HepG2 (cell line): ENCODE measurements at regions not wholly inside any gene's neighbourhood (a gene's known extent, or its start where the extent isn't known, plus 50 kb on each side); places are given as distances from the start of the nearest gene placed in this dataset.
A peak's percentile ranks its signal among the peaks of the same experiment; 100 is the strongest.

Source experiments
- ASH2L ChIP-seq: fragments of 300-600, 200-600 bp; sonication (generic); IDR thresholded peaks from 2 replicates; pipeline ENCODE4 v1.7.0; 2017; ENCODE audit warnings: low read depth, mild to moderate bottlenecking, moderate library complexity, mixed read lengths, low read length; ENCODE audit not compliant: insufficient read length
- GATAD1 ChIP-seq: IDR thresholded peaks from 2 replicates; pipeline ENCODE4 v1.6.1; 2016; ENCODE audit warnings: missing genetic modification reagents, missing compliant biosample characterization
- KAT2B ChIP-seq: fragments of 150-350 bp; IDR thresholded peaks from 2 replicates; pipeline ENCODE4 v1.6.1; 2014; ENCODE audit warnings: low read depth, low read length, borderline replicate concordance
- KDM3A ChIP-seq: IDR thresholded peaks from 2 replicates; pipeline ENCODE4 v1.6.1; 2018; ENCODE audit warnings: low read depth, missing compliant biosample characterization
- KDM4B ChIP-seq: sonication (generic); formaldehyde crosslinking; IDR thresholded peaks from 2 replicates; pipeline ENCODE4 v1.4.0; 2020; ENCODE audit warnings: missing genetic modification reagents
- MBD4 ChIP-seq: IDR thresholded peaks from 2 replicates; pipeline ENCODE4 v1.6.1; 2012; ENCODE audit warnings: low read length, inconsistent platforms, borderline replicate concordance
- MYC ChIP-seq: sonication (generic); formaldehyde crosslinking; IDR thresholded peaks from 2 replicates; pipeline ENCODE4 v1.9.0; 2021; ENCODE audit warnings: missing genetic modification reagents, borderline replicate concordance
- NCOR1 ChIP-seq: fragments of 200-600 bp; sonication (generic); IDR thresholded peaks from 2 replicates; pipeline ENCODE4 v1.7.0; 2017; ENCODE audit warnings: antibody characterized with exemption, low read length, borderline replicate concordance
- RCOR2 ChIP-seq: IDR thresholded peaks from 2 replicates; pipeline ENCODE4 v1.6.1; 2016; ENCODE audit warnings: missing biosample characterization, missing genetic modification reagents
- RFX5 ChIP-seq: IDR thresholded peaks from 2 replicates; pipeline ENCODE4 v1.6.1; 2011; ENCODE audit warnings: low read depth, low read length, improper control_type of control experiment
- SALL1 ChIP-seq: sonication (generic); formaldehyde crosslinking; IDR thresholded peaks from 2 replicates; pipeline ENCODE4 v1.8.0; 2022; ENCODE audit warnings: mild to moderate bottlenecking, missing genetic modification reagents
- SIX1 ChIP-seq: sonication (generic); formaldehyde crosslinking; IDR thresholded peaks from 2 replicates; pipeline ENCODE4 v1.4.0; 2020; ENCODE audit warnings: missing genetic modification reagents, borderline replicate concordance
- TCF7 ChIP-seq: sonication (generic); IDR thresholded peaks from 2 replicates; pipeline ENCODE4 v1.6.1; 2016; ENCODE audit warnings: antibody characterized with exemption, low read depth
- YEATS4 ChIP-seq: sonication (generic); formaldehyde crosslinking; IDR thresholded peaks from 2 replicates; pipeline ENCODE4 v1.4.0; 2020; ENCODE audit warnings: missing genetic modification reagents, borderline replicate concordance
- ZKSCAN5 ChIP-seq: sonication (generic); formaldehyde crosslinking; IDR thresholded peaks from 2 replicates; pipeline ENCODE4 v1.5.1; 2020; ENCODE audit warnings: mild to moderate bottlenecking, missing genetic modification reagents
- ZNF12 ChIP-seq: sonication (generic); formaldehyde crosslinking; IDR thresholded peaks from 2 replicates; pipeline ENCODE4 v1.5.0; 2020; ENCODE audit warnings: missing genetic modification reagents
- ZNF7 ChIP-seq: IDR thresholded peaks from 2 replicates; pipeline ENCODE4 v1.6.1; 2016; ENCODE audit warnings: missing biosample characterization, missing genetic modification reagents
- TF ChIP-seq, protein P1 (sequence below): sonication (generic); formaldehyde crosslinking; IDR thresholded peaks from 2 replicates; pipeline ENCODE4 v1.9.0; 2021; ENCODE audit warnings: missing genetic modification reagents, mild to moderate bottlenecking, borderline replicate concordance
- TF ChIP-seq, protein P2 (sequence below): sonication (generic); formaldehyde crosslinking; IDR thresholded peaks from 2 replicates; pipeline ENCODE4 v1.5.0; 2020; ENCODE audit warnings: mild to moderate bottlenecking, missing genetic modification reagents
- TF ChIP-seq, protein P3 (sequence below): sonication (generic); formaldehyde crosslinking; IDR thresholded peaks from 2 replicates; pipeline ENCODE4 v1.4.0; 2020; ENCODE audit warnings: missing genetic modification reagents
- TF ChIP-seq, protein P4 (sequence below): sonication (generic); formaldehyde crosslinking; IDR thresholded peaks from 2 replicates; pipeline ENCODE4 v1.8.0; 2022; ENCODE audit warnings: mild to moderate bottlenecking, missing genetic modification reagents, moderate library complexity
- TF ChIP-seq, protein P5 (sequence below): IDR thresholded peaks from 2 replicates; pipeline ENCODE4 v1.6.1; 2016
- TF ChIP-seq, protein P6 (sequence below): sonication (generic); formaldehyde crosslinking; IDR thresholded peaks from 2 replicates; pipeline ENCODE4 v1.4.0; 2020; ENCODE audit warnings: low read depth, mild to moderate bottlenecking, missing genetic modification reagents

DNA sequence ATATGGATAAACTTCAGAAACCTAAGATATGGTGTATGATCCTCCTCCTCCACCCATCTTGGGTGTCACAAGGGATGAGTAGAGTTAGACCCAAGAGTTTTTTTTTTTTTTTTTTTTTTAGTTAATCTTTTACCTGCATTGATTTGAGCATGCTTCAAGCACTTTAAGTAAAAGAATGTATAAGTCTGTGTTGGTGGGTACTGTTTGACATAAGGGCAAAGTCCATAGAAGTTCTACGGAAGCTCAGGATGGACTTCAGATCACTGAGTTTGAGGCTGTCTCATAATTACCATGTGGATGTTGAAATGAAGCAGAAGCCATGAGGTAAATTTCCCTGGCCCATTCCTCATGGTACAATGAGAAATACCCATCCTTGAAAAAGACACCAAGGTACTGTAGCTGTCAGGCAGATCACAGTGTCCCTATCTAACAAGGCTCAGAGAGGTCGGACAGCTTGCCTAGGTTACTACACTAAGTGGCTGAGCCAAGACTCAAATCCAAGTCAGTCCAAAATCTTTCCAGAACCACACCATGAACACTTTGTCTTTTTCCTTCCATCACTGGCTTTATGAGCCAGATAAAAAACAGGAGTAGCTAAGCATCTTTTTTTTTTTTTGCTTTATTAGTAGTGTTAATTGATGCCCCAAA is 962.8 kb downstream of the CDH11 start (continued):
- TF ChIP-seq, protein P1, sequence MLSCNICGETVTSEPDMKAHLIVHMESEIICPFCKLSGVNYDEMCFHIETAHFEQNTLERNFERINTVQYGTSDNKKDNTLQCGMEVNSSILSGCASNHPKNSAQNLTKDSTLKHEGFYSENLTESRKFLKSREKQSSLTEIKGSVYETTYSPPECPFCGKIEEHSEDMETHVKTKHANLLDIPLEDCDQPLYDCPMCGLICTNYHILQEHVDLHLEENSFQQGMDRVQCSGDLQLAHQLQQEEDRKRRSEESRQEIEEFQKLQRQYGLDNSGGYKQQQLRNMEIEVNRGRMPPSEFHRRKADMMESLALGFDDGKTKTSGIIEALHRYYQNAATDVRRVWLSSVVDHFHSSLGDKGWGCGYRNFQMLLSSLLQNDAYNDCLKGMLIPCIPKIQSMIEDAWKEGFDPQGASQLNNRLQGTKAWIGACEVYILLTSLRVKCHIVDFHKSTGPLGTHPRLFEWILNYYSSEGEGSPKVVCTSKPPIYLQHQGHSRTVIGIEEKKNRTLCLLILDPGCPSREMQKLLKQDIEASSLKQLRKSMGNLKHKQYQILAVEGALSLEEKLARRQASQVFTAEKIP (CRISPR knock-in tag) = no peak
- TF ChIP-seq, protein P2, sequence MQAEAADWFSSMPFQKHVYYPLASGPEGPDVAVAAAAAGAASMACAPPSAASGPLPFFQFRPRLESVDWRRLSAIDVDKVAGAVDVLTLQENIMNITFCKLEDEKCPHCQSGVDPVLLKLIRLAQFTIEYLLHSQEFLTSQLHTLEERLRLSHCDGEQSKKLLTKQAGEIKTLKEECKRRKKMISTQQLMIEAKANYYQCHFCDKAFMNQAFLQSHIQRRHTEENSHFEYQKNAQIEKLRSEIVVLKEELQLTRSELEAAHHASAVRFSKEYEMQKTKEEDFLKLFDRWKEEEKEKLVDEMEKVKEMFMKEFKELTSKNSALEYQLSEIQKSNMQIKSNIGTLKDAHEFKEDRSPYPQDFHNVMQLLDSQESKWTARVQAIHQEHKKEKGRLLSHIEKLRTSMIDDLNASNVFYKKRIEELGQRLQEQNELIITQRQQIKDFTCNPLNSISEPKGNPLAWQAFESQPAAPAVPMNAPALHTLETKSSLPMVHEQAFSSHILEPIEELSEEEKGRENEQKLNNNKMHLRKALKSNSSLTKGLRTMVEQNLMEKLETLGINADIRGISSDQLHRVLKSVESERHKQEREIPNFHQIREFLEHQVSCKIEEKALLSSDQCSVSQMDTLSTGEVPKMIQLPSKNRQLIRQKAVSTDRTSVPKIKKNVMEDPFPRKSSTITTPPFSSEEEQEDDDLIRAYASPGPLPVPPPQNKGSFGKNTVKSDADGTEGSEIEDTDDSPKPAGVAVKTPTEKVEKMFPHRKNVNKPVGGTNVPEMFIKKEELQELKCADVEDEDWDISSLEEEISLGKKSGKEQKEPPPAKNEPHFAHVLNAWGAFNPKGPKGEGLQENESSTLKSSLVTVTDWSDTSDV (CRISPR knock-in tag) = no peak
- TF ChIP-seq, protein P3, sequence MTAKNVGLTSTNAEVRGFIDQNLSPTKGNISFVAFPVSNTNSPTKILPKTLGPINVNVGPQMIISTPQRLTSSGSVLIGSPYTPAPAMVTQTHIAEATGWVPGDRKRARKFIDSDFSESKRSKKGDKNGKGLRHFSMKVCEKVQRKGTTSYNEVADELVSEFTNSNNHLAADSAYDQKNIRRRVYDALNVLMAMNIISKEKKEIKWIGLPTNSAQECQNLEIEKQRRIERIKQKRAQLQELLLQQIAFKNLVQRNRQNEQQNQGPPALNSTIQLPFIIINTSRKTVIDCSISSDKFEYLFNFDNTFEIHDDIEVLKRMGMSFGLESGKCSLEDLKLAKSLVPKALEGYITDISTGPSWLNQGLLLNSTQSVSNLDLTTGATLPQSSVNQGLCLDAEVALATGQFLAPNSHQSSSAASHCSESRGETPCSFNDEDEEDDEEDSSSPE (CRISPR knock-in tag) = peak; percentile 59
- TF ChIP-seq GATAD1 (CRISPR knock-in tag) (peak; percentile 74), MYC (CRISPR knock-in tag) (no peak), RFX5 (no peak), TCF7 (peak; percentile 43), MBD4 (no peak), RCOR2 (peak; percentile 73; the same call in 1 of the 2 replicates), NCOR1 (peak; percentile 92; the same call in 1 of the 2 replicates), ZNF7 (CRISPR knock-in tag) (no peak), KDM3A (CRISPR knock-in tag) (peak; percentile 55; the same call in 1 of the 2 replicates), ASH2L (peak; percentile 81), KDM4B (CRISPR knock-in tag) (peak; percentile 77; the same call in 1 of the 2 replicates), SALL1 (CRISPR knock-in tag) (peak; percentile 77; the same call in 1 of the 2 replicates), ZKSCAN5 (CRISPR knock-in tag) (no peak), YEATS4 (CRISPR knock-in tag) (peak; percentile 29; the same call in 1 of the 2 replicates), ZNF12 (CRISPR knock-in tag) (peak; percentile 94), SIX1 (CRISPR knock-in tag) (peak; percentile 84), KAT2B (0 out of 2 replicates have a peak, but pooled peaks have one; percentile 34)
- TF ChIP-seq, protein P4, sequence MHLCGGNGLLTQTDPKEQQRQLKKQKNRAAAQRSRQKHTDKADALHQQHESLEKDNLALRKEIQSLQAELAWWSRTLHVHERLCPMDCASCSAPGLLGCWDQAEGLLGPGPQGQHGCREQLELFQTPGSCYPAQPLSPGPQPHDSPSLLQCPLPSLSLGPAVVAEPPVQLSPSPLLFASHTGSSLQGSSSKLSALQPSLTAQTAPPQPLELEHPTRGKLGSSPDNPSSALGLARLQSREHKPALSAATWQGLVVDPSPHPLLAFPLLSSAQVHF (CRISPR knock-in tag) = no peak
- TF ChIP-seq, protein P5, sequence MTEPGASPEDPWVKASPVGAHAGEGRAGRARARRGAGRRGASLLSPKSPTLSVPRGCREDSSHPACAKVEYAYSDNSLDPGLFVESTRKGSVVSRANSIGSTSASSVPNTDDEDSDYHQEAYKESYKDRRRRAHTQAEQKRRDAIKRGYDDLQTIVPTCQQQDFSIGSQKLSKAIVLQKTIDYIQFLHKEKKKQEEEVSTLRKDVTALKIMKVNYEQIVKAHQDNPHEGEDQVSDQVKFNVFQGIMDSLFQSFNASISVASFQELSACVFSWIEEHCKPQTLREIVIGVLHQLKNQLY (CRISPR knock-in tag) = peak; percentile 75
- TF ChIP-seq, protein P6, sequence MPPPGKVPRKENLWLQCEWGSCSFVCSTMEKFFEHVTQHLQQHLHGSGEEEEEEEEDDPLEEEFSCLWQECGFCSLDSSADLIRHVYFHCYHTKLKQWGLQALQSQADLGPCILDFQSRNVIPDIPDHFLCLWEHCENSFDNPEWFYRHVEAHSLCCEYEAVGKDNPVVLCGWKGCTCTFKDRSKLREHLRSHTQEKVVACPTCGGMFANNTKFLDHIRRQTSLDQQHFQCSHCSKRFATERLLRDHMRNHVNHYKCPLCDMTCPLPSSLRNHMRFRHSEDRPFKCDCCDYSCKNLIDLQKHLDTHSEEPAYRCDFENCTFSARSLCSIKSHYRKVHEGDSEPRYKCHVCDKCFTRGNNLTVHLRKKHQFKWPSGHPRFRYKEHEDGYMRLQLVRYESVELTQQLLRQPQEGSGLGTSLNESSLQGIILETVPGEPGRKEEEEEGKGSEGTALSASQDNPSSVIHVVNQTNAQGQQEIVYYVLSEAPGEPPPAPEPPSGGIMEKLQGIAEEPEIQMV (CRISPR knock-in tag) = no peak
